ENCODE measurements at regions not wholly inside any gene's neighbourhood (a gene's known extent, or its start where the extent isn't known, plus 50 kb on each side); places are given as distances from the start of the nearest gene placed in this dataset.

DNA sequence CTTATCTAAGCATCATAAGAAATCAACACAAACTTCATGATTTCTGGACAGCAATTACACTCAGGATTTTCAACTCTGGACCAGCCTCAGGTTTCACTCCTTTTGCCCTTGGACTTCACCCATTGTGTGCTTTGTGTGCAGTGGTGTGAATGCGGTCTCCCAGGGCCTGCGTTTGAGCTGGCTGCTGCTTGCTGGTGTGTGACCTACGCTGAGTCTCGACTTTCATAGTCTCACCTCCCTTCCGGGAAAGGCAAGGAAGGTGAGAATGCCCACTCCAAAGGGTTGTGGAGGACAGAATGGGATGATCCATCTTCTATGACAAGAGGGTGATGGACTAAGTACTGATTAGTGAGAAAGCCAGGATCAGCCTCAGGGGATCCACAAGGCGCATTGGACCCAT lies 228.8 kb downstream of the C12orf75 start:
- Histone ChIP-seq H3K79me2 (ENCODE audit: low read length) (no peaks in the 10 kb centered on the region), H3K27ac (ENCODE audit: low read length) (no peak overlapping the region), H3K27me3 (ENCODE audit: low read length) (no peaks in the 10 kb centered on the region), H3K36me3 (ENCODE audit: insufficient read depth, low read length) (no peaks in the 10 kb centered on the region), H3K9me3 (ENCODE audit: low read length) (no peaks in the 10 kb centered on the region), H3K9me2 (replicated peaks; ENCODE audit: insufficient read depth, low read length) (no peaks in the 10 kb centered on the region), H3K4me2 (ENCODE audit: low read depth, low read length, poor library complexity, severe bottlenecking) (no peak overlapping the region), H4K20me1 (ENCODE audit: insufficient read depth, low read depth, low read length) (no peaks in the 10 kb centered on the region), H3K9ac (ENCODE audit: low read length) (no peak overlapping the region), H2AFZ (ENCODE audit: low read length) (no peak overlapping the region), H3K4me1 (ENCODE audit: low read length) (no peaks in the 10 kb centered on the region), H3K4me3 (ENCODE audit: low read length) (no peak overlapping the region)
- no peak for DNase-seq

DNA sequence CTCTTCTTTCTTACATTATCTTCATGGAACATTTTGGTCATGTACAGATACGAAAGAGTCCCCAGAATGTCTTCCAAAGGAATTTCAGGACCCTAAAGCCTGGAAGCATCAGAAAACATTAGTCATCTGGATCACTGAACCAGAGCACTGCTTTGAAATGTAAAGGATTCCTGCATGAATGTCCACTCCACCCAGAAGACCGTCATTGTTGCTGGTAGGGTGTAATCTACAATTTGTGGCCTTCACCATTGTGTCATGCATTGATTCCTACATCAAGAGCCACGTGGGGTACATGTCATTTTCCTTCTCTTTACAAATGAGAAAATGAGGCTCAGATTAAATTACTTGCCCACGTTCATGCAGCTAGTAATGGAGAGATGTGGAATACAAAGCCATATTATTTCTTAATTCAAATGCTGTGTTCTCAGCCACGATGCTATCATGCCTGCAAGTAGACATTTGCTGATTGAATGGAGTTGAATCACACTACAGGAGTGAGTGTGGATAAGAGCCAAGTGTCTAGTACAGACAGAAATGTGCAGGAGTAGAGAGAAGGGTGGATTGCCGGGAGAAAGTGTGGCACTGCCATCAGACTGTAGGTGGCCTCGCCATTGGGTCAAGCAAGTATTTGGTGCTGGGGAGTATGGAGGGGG lies 231.2 kb downstream of the C12orf75 start:
- DNase-seq, result no peak
- Histone ChIP-seq H2AFZ (ENCODE audit: low read length) (no peak overlapping the region), H3K9me2 (replicated peaks; ENCODE audit: insufficient read depth, low read length) (no peaks in the 10 kb centered on the region), H3K4me3 (ENCODE audit: low read length) (no peak overlapping the region), H3K79me2 (ENCODE audit: low read length) (no peaks in the 10 kb centered on the region), H3K4me2 (ENCODE audit: low read depth, low read length, poor library complexity, severe bottlenecking) (no peak overlapping the region), H3K9ac (ENCODE audit: low read length) (no peak overlapping the region), H3K27me3 (ENCODE audit: low read length) (no peaks in the 10 kb centered on the region), H3K36me3 (ENCODE audit: insufficient read depth, low read length) (no peaks in the 10 kb centered on the region), H3K27ac (ENCODE audit: low read length) (no peak overlapping the region), H3K4me1 (ENCODE audit: low read length) (no peaks in the 10 kb centered on the region), H4K20me1 (ENCODE audit: insufficient read depth, low read depth, low read length) (no peaks in the 10 kb centered on the region), H3K9me3 (ENCODE audit: low read length) (no peaks in the 10 kb centered on the region)

DNA sequence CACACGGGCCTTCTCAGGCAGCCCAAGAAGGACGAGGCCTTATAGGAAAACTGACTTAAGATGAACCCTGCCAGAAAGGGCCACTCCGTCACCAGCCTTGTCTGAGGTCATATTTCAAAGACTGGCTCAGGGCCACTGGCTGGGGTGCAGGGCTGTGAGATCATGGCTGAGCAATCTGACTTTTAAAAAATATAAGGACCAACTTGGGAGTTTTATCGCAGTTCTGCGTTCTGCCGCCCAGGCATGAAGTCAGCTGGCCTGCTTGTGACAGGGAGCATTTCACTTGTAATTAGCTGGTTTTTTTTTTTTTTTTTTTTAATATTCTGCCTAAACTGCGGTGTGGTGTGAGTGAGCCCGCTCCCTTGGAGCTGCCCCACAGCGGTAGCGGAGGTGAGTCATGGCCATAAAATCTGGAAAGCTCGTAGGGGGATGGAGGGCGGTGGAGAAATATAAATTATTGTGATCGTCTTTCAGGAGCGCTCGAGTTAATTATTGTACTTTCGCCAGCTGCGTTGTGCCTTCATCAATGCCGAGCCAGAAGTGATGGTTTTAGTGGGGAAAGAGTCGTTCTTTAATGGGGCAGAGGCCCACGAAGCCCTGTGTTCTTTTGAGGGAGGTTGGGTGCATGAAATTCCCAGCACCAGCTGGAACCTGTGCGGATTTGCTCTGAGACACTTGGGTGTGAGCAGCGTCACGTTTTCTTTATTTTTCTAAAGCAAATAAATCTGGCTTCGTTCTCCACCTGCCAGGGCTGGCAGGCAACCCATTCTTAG lies 231.9 kb downstream of the C12orf75 start:
- DNase-seq, result no peak
- H3K27ac ChIP-seq (ENCODE audit: low read length), result no peak overlapping the region
- H3K79me2 ChIP-seq (ENCODE audit: low read length), result no peaks in the 10 kb centered on the region
- no peaks in the 10 kb centered on the region for H3K36me3 ChIP-seq (ENCODE audit: insufficient read depth, low read length)
- H3K9me3 ChIP-seq (ENCODE audit: low read length), result no peaks in the 10 kb centered on the region
- H4K20me1 ChIP-seq (ENCODE audit: insufficient read depth, low read depth, low read length), result no peaks in the 10 kb centered on the region
- no peak overlapping the region for H2AFZ ChIP-seq (ENCODE audit: low read length)
- no peaks in the 10 kb centered on the region for H3K4me1 ChIP-seq (ENCODE audit: low read length)
- no peaks in the 10 kb centered on the region for H3K9me2 ChIP-seq (replicated peaks; ENCODE audit: insufficient read depth, low read length)
- no peak overlapping the region for H3K4me2 ChIP-seq (ENCODE audit: low read depth, low read length, poor library complexity, severe bottlenecking)
- no peaks in the 10 kb centered on the region for H3K27me3 ChIP-seq (ENCODE audit: low read length)
- no peak overlapping the region for H3K4me3 ChIP-seq (ENCODE audit: low read length)
- H3K9ac ChIP-seq (ENCODE audit: low read length), result no peak overlapping the region

- no peak overlapping the region for H2AFZ ChIP-seq (ENCODE audit: low read length)
Measured at GRCh38 chr12:105567061-105567460, 236.6 kb downstream of the C12orf75 start.

DNA sequence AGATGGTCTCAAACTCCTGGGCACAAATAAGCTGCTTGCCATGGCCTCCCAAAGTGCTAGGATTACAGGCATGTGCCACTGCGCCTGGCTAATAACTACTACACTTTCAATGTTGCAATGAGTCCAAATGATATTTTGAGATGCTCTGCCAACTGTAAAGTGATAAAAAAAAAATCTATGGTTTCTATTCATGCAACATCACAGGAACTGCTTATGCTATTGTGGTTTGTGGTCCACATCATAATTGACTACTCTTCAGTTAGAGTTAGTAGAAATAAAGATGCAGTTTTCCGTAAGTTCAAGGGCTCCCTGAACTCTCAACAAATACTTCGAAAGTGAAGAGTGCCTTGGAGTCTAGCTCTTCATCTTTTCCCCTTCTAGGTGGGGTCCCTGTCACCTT lies 239.4 kb downstream of the C12orf75 start:
- Histone ChIP-seq H3K4me3 (ENCODE audit: low read length) (no peak overlapping the region), H3K27me3 (ENCODE audit: low read length) (no peaks in the 10 kb centered on the region), H3K9me2 (replicated peaks; ENCODE audit: insufficient read depth, low read length) (no peaks in the 10 kb centered on the region), H3K27ac (ENCODE audit: low read length) (no peak overlapping the region), H3K4me2 (ENCODE audit: low read depth, low read length, poor library complexity, severe bottlenecking) (no peak overlapping the region), H3K79me2 (ENCODE audit: low read length) (no peaks in the 10 kb centered on the region), H3K36me3 (ENCODE audit: insufficient read depth, low read length) (no peaks in the 10 kb centered on the region), H3K9ac (ENCODE audit: low read length) (no peak overlapping the region), H3K4me1 (ENCODE audit: low read length) (no peaks in the 10 kb centered on the region), H3K9me3 (ENCODE audit: low read length) (no peaks in the 10 kb centered on the region), H2AFZ (ENCODE audit: low read length) (no peak overlapping the region), H4K20me1 (ENCODE audit: insufficient read depth, low read depth, low read length) (no peaks in the 10 kb centered on the region)
- no peak for DNase-seq

More at GRCh38 chr12:105567061-105567460, 236.6 kb downstream of the C12orf75 start:
- H3K27ac ChIP-seq (ENCODE audit: low read length), result no peak overlapping the region
- H3K9me2 ChIP-seq (replicated peaks; ENCODE audit: insufficient read depth, low read length), result no peaks in the 10 kb centered on the region
- H3K27me3 ChIP-seq (ENCODE audit: low read length), result no peaks in the 10 kb centered on the region
- no peak overlapping the region for H3K9ac ChIP-seq (ENCODE audit: low read length)
- H4K20me1 ChIP-seq (ENCODE audit: insufficient read depth, low read depth, low read length), result no peaks in the 10 kb centered on the region
- H3K4me1 ChIP-seq (ENCODE audit: low read length), result no peaks in the 10 kb centered on the region
- H3K9me3 ChIP-seq (ENCODE audit: low read length), result no peaks in the 10 kb centered on the region
- no peak overlapping the region for H3K4me3 ChIP-seq (ENCODE audit: low read length)
- H3K4me2 ChIP-seq (ENCODE audit: low read depth, low read length, poor library complexity, severe bottlenecking), result no peak overlapping the region
- no peaks in the 10 kb centered on the region for H3K79me2 ChIP-seq (ENCODE audit: low read length)
- DNase-seq, result no peak
- no peaks in the 10 kb centered on the region for H3K36me3 ChIP-seq (ENCODE audit: insufficient read depth, low read length)

DNA sequence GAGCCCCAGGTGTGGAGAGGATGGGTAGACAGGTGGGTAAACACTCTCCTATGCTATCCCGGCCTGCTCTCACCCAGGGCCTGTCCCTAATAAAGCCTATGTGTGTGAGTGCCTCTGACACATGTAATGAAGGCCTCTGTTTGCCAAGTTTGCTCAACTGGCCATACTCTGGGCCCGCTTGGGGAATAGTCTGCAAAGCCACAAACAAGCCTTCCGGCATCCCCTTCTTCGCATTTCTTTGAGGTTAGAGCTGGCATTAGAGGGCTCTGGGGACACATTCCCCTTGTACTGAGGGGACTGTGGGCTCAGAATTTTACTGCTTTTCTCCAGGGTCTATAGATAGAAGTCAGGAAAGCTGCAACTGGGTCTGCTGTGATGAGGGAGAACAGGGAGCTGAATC lies 240.5 kb downstream of the C12orf75 start:
- H3K4me3 ChIP-seq (ENCODE audit: low read length), result no peak overlapping the region
- H3K27ac ChIP-seq (ENCODE audit: low read length), result no peak overlapping the region
- H3K9ac ChIP-seq (ENCODE audit: low read length), result no peak overlapping the region
- H3K9me2 ChIP-seq (replicated peaks; ENCODE audit: insufficient read depth, low read length), result no peaks in the 10 kb centered on the region
- no peak for DNase-seq
- H3K79me2 ChIP-seq (ENCODE audit: low read length), result no peaks in the 10 kb centered on the region
- no peaks in the 10 kb centered on the region for H3K9me3 ChIP-seq (ENCODE audit: low read length)
- H2AFZ ChIP-seq (ENCODE audit: low read length), result no peak overlapping the region
- no peaks in the 10 kb centered on the region for H3K27me3 ChIP-seq (ENCODE audit: low read length)
- H4K20me1 ChIP-seq (ENCODE audit: insufficient read depth, low read depth, low read length), result no peaks in the 10 kb centered on the region
- no peaks in the 10 kb centered on the region for H3K4me1 ChIP-seq (ENCODE audit: low read length)
- no peaks in the 10 kb centered on the region for H3K36me3 ChIP-seq (ENCODE audit: insufficient read depth, low read length)
- no peak overlapping the region for H3K4me2 ChIP-seq (ENCODE audit: low read depth, low read length, poor library complexity, severe bottlenecking)

DNA sequence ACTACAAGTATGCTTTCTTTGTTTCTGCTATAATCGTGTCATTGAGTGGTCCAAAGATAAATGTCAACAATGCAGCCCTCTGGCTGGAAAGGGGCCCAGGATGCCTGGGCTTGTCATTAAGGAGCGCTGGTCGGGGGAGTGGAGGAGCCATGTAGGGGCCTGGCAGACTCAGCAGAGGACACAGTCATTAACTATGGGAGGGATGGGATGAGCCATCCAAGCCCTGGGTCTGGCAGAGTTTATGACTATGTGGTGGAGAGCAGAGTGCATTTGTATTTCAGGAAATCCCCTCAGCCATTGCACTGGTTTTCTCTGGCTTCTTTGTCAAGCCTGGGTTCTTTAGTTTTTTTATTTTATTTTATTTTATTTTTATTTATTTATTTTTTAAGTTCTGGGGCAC lies 243.1 kb downstream of the C12orf75 start:
- Histone ChIP-seq H4K20me1 (ENCODE audit: insufficient read depth, low read depth, low read length) (no peaks in the 10 kb centered on the region), H3K36me3 (ENCODE audit: insufficient read depth, low read length) (no peaks in the 10 kb centered on the region), H3K27ac (ENCODE audit: low read length) (no peak overlapping the region), H3K9me3 (ENCODE audit: low read length) (no peaks in the 10 kb centered on the region), H2AFZ (ENCODE audit: low read length) (no peak overlapping the region), H3K9me2 (replicated peaks; ENCODE audit: insufficient read depth, low read length) (no peaks in the 10 kb centered on the region), H3K9ac (ENCODE audit: low read length) (no peak overlapping the region), H3K4me1 (ENCODE audit: low read length) (no peaks in the 10 kb centered on the region), H3K27me3 (ENCODE audit: low read length) (no peaks in the 10 kb centered on the region), H3K4me3 (ENCODE audit: low read length) (no peak overlapping the region), H3K79me2 (ENCODE audit: low read length) (no peaks in the 10 kb centered on the region), H3K4me2 (ENCODE audit: low read depth, low read length, poor library complexity, severe bottlenecking) (no peak overlapping the region)
- no peak for DNase-seq

DNA sequence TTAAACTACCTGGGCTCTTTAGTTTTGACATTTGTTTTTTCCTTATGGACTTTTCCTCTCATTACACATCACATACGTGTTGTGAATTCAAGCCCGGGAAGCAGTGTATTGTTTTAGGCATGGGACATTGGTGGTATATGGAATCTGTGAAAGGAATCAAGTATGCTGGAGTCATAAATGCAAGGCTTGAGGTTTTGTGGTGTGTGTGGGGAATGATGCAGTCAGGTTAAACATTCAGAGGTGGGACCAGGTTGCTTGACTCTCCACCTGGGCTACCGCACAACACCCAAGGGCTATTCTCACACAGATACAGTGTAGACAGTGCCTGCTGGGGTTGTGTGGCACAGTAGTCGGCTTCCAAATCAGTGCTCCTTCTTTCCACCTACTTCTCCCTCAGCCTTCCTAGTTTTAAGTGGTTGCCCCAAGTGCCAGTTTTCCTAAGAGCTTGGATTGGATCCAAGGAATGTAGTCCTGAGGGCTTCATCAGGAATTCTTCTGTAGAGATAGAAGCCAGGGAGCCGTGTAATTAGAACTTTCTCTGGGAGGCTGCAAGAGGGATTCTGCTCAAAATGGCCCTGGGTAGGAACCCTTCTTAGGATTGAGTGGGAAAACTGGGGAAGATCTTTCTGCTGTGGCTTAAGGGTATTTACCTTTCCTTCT lies 243.7 kb downstream of the C12orf75 start:
- H3K27ac ChIP-seq (ENCODE audit: low read length), result no peak overlapping the region
- H3K79me2 ChIP-seq (ENCODE audit: low read length), result no peaks in the 10 kb centered on the region
- no peak for DNase-seq
- H3K4me1 ChIP-seq (ENCODE audit: low read length), result no peaks in the 10 kb centered on the region
- no peaks in the 10 kb centered on the region for H3K9me3 ChIP-seq (ENCODE audit: low read length)
- no peaks in the 10 kb centered on the region for H3K27me3 ChIP-seq (ENCODE audit: low read length)
- no peaks in the 10 kb centered on the region for H4K20me1 ChIP-seq (ENCODE audit: insufficient read depth, low read depth, low read length)
- no peak overlapping the region for H2AFZ ChIP-seq (ENCODE audit: low read length)
- H3K4me3 ChIP-seq (ENCODE audit: low read length), result no peak overlapping the region
- no peak overlapping the region for H3K4me2 ChIP-seq (ENCODE audit: low read depth, low read length, poor library complexity, severe bottlenecking)
- H3K9ac ChIP-seq (ENCODE audit: low read length), result no peak overlapping the region
- H3K36me3 ChIP-seq (ENCODE audit: insufficient read depth, low read length), result no peaks in the 10 kb centered on the region
- H3K9me2 ChIP-seq (replicated peaks; ENCODE audit: insufficient read depth, low read length), result no peaks in the 10 kb centered on the region

All from Karpas-422 (cell line).